ENCODE measurements at regions not wholly inside any gene's neighbourhood (a gene's known extent, or its start where the extent isn't known, plus 50 kb on each side); places are given as distances from the start of the nearest gene placed in this dataset.

DNA sequence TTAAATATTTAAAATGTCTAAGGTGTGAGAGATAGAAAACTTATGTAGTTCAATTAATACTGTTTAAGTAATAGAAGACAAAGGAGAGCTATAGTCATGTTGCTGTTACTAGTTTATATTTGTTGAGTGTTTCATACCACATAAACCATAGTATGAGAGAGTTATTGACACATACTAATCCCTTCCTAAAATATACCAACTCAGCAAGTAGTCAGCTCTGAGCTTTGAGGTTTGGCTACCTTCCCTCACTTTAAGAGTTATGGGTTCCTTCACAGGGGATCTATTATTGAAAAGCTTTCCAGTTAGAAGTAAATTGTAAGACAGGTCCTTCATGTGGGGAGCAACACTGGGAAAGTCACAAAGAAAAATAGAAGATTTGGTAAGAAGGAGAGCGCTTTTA lies 701.6 kb upstream of the ZEB2 start (continued):
- TF ChIP-seq, protein P1, sequence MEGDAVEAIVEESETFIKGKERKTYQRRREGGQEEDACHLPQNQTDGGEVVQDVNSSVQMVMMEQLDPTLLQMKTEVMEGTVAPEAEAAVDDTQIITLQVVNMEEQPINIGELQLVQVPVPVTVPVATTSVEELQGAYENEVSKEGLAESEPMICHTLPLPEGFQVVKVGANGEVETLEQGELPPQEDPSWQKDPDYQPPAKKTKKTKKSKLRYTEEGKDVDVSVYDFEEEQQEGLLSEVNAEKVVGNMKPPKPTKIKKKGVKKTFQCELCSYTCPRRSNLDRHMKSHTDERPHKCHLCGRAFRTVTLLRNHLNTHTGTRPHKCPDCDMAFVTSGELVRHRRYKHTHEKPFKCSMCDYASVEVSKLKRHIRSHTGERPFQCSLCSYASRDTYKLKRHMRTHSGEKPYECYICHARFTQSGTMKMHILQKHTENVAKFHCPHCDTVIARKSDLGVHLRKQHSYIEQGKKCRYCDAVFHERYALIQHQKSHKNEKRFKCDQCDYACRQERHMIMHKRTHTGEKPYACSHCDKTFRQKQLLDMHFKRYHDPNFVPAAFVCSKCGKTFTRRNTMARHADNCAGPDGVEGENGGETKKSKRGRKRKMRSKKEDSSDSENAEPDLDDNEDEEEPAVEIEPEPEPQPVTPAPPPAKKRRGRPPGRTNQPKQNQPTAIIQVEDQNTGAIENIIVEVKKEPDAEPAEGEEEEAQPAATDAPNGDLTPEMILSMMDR (conservative IDR thresholded peaks at IDR 0.05; ENCODE audit: low read depth in 2 of 2) = no peak
- TF ChIP-seq NANOG (IDR thresholded peaks at IDR 0.05; ENCODE audit: borderline replicate concordance) (no peak), ZNF114 (CRISPR knock-in tag; IDR thresholded peaks at IDR 0.05) (no peak), POLR2AphosphoS5 (IDR thresholded peaks at IDR 0.05; ENCODE audit: low read depth) (no peak), EZH2phosphoT487 (IDR thresholded peaks at IDR 0.05; ENCODE audit: unreplicated experiment) (no peak), CREB1 (CRISPR knock-in tag; IDR thresholded peaks at IDR 0.05; ENCODE audit: low read depth) (no peak), ZNF331 (CRISPR knock-in tag; IDR thresholded peaks at IDR 0.05; ENCODE audit: low read depth) (no peak)

DNA sequence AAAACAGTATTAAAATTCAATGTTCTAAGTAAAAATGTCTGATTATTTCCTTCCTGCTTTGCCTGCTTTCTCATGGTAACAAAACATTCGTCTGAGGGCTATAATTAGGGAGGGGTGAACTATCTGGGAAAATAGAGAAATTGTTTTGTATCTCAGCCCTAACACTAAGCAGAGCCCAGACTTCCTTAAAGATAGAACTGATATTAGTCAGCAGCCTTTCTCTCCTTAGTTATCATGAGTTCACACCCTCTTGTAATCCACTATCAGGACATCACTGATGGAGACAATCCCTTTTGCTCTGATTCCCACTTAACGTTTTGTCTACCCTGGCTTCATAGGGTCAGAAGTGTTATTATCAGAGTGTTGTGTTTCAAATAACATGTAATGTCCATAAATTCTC lies 701.1 kb upstream of the ZEB2 start:
- Mint-ChIP-seq H3K27me3 (ENCODE audit: insufficient read depth, low read depth, poor library complexity) (peaks cover 1% of the 10 kb centered on the region), H3K4me1 (no peaks in the 10 kb centered on the region), H3K9me3 (peaks cover 3% of the 10 kb centered on the region; the same call in 1 of the 3 replicates), H3K4me3 (no peak overlapping the region), H3K36me3 (ENCODE audit: low read depth) (no peaks in the 10 kb centered on the region; the same call in 2 of the 3 replicates), H3K27ac (no peak overlapping the region)
- Histone ChIP-seq H4K20me1 (replicated peaks; ENCODE audit: insufficient read depth) (no peaks in the 10 kb centered on the region), H3K4me1 (ENCODE audit: insufficient read depth) (no peaks in the 10 kb centered on the region), H3K36me3 (ENCODE audit: insufficient read depth) (no peaks in the 10 kb centered on the region), H3K27ac (ENCODE audit: low read depth) (no peak overlapping the region), H3K4me3 (no peak overlapping the region), H3K27me3 (ENCODE audit: insufficient read depth) (no peaks in the 10 kb centered on the region), H2AFZ (no peak overlapping the region), H3K9me2 (ENCODE audit: insufficient read depth) (no peaks in the 10 kb centered on the region), H3K4me2 (no peak overlapping the region), H3K79me2 (replicated peaks; ENCODE audit: insufficient read depth) (no peaks in the 10 kb centered on the region), H3F3A (replicated peaks; ENCODE audit: low read depth) (no peaks in the 10 kb centered on the region)
- ATAC-seq = no peak
- DNase-seq (ENCODE audit: low spot score) = no peak
- TF ChIP-seq CREB1 (CRISPR knock-in tag; IDR thresholded peaks at IDR 0.05; ENCODE audit: low read depth) (no peak), JUNB (IDR thresholded peaks at IDR 0.05; ENCODE audit: unreplicated experiment) (no peak), EZH2 (IDR thresholded peaks at IDR 0.05; ENCODE audit: low read depth, unreplicated experiment) (no peak)

DNA sequence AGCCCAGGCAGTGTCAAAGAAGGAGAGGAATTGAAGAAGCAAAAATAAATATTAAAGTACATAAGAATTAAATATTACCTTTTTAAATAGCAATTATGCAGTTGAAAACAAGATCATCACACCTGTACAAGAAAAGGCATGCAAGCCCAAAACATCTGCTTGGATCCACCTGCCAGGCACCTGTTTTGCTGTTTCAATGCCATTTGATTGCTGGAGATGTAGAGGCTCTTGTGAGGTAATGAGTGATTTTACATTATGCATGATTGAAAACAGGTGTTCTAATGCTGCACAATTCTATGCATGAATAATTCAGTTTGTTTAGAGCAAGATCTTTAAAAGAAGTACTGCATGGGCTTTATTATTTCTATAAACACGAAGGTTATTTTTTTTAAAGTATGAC lies 700.6 kb upstream of the ZEB2 start:
- peaks cover 3% of the 10 kb centered on the region; the same call in 1 of the 3 replicates for H3K9me3 Mint-ChIP-seq
- DNase-seq (ENCODE audit: low spot score) = no peak
- H3F3A ChIP-seq (replicated peaks; ENCODE audit: low read depth) = no peaks in the 10 kb centered on the region
- peaks cover 1% of the 10 kb centered on the region for H3K27me3 Mint-ChIP-seq (ENCODE audit: insufficient read depth, low read depth, poor library complexity)
- H3K4me3 ChIP-seq = no peak overlapping the region
- H3K4me2 ChIP-seq = no peak overlapping the region
- H3K4me3 Mint-ChIP-seq = no peak overlapping the region
- H3K79me2 ChIP-seq (replicated peaks; ENCODE audit: insufficient read depth) = no peaks in the 10 kb centered on the region
- H3K27me3 ChIP-seq (ENCODE audit: insufficient read depth) = no peaks in the 10 kb centered on the region
- H3K27ac Mint-ChIP-seq = no peak overlapping the region
- no peaks in the 10 kb centered on the region for H3K4me1 Mint-ChIP-seq
- no peaks in the 10 kb centered on the region for H4K20me1 ChIP-seq (replicated peaks; ENCODE audit: insufficient read depth)
- peaks cover under 1% of the 10 kb centered on the region; the same call in 2 of the 3 replicates for H3K36me3 Mint-ChIP-seq (ENCODE audit: low read depth)
- H3K36me3 ChIP-seq (ENCODE audit: insufficient read depth) = no peaks in the 10 kb centered on the region
- H3K9me2 ChIP-seq (ENCODE audit: insufficient read depth) = no peaks in the 10 kb centered on the region
- no peak overlapping the region for H3K27ac ChIP-seq (ENCODE audit: low read depth)
- ATAC-seq = no peak
- H2AFZ ChIP-seq = no peak overlapping the region
- H3K4me1 ChIP-seq (ENCODE audit: insufficient read depth) = no peaks in the 10 kb centered on the region
- TF ChIP-seq NANOG (IDR thresholded peaks at IDR 0.05; ENCODE audit: borderline replicate concordance) (no peak), ZNF331 (CRISPR knock-in tag; IDR thresholded peaks at IDR 0.05; ENCODE audit: low read depth) (no peak), STAT1 (IDR thresholded peaks at IDR 0.05; ENCODE audit: unreplicated experiment) (no peak), JUNB (IDR thresholded peaks at IDR 0.05; ENCODE audit: unreplicated experiment) (no peak), EZH2phosphoT487 (IDR thresholded peaks at IDR 0.05; ENCODE audit: unreplicated experiment) (no peak), POLR2AphosphoS5 (IDR thresholded peaks at IDR 0.05; ENCODE audit: low read depth) (no peak), ZNF114 (CRISPR knock-in tag; IDR thresholded peaks at IDR 0.05) (no peak), EZH2 (IDR thresholded peaks at IDR 0.05; ENCODE audit: low read depth, unreplicated experiment) (no peak), CREB1 (CRISPR knock-in tag; IDR thresholded peaks at IDR 0.05; ENCODE audit: low read depth) (no peak)
- TF ChIP-seq, protein P2, sequence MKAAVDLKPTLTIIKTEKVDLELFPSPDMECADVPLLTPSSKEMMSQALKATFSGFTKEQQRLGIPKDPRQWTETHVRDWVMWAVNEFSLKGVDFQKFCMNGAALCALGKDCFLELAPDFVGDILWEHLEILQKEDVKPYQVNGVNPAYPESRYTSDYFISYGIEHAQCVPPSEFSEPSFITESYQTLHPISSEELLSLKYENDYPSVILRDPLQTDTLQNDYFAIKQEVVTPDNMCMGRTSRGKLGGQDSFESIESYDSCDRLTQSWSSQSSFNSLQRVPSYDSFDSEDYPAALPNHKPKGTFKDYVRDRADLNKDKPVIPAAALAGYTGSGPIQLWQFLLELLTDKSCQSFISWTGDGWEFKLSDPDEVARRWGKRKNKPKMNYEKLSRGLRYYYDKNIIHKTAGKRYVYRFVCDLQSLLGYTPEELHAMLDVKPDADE (IDR thresholded peaks at IDR 0.05) = no peak
- TF ChIP-seq, protein P3, sequence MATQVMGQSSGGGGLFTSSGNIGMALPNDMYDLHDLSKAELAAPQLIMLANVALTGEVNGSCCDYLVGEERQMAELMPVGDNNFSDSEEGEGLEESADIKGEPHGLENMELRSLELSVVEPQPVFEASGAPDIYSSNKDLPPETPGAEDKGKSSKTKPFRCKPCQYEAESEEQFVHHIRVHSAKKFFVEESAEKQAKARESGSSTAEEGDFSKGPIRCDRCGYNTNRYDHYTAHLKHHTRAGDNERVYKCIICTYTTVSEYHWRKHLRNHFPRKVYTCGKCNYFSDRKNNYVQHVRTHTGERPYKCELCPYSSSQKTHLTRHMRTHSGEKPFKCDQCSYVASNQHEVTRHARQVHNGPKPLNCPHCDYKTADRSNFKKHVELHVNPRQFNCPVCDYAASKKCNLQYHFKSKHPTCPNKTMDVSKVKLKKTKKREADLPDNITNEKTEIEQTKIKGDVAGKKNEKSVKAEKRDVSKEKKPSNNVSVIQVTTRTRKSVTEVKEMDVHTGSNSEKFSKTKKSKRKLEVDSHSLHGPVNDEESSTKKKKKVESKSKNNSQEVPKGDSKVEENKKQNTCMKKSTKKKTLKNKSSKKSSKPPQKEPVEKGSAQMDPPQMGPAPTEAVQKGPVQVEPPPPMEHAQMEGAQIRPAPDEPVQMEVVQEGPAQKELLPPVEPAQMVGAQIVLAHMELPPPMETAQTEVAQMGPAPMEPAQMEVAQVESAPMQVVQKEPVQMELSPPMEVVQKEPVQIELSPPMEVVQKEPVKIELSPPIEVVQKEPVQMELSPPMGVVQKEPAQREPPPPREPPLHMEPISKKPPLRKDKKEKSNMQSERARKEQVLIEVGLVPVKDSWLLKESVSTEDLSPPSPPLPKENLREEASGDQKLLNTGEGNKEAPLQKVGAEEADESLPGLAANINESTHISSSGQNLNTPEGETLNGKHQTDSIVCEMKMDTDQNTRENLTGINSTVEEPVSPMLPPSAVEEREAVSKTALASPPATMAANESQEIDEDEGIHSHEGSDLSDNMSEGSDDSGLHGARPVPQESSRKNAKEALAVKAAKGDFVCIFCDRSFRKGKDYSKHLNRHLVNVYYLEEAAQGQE (IDR thresholded peaks at IDR 0.05; ENCODE audit: unreplicated experiment) = no peak

Data from GM23338 (cell line).